Cardiac septum (tissue), 1 donor: ENCODE measurements at regions not wholly inside any gene's neighbourhood (a gene's known extent, or its start where the extent isn't known, plus 50 kb on each side); places are given as distances from the start of the nearest gene placed in this dataset.

Experiments
- DNase-seq: peaks from one replicate; pipeline ENCODE4 v3.0.0-alpha.2; 2020; ENCODE audit warnings: low spot score
- intact Hi-C: fragments of 100-400 bp; cut with DNase I; formaldehyde crosslinking; loops from one replicate; pipeline ENCODE4 v1.14.0; 2022
- donor health status: DM: no; HTN: no; CAD: no.

DNA sequence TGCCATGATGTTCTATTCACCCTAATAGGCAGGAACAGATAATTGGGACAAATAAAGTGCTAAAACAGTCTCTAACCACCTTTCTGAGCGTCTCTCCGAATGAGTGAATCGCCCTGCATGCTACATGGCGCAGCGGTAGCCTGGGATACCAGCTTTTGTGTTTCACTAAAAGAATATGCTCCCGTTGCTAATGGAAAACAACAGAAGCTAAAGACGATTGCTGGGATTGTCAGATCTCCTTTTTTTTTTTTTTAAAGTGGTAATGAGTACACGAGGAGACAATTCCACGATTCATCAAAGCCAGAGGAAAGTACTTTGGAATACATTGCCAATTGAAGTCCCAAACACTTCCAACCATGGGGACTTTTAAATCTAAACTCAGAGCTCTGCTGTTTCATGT is 1815.3 kb upstream of the CELF4 start:
- intact Hi-C loops: no loop called here
- DNase-seq: no peak

DNA sequence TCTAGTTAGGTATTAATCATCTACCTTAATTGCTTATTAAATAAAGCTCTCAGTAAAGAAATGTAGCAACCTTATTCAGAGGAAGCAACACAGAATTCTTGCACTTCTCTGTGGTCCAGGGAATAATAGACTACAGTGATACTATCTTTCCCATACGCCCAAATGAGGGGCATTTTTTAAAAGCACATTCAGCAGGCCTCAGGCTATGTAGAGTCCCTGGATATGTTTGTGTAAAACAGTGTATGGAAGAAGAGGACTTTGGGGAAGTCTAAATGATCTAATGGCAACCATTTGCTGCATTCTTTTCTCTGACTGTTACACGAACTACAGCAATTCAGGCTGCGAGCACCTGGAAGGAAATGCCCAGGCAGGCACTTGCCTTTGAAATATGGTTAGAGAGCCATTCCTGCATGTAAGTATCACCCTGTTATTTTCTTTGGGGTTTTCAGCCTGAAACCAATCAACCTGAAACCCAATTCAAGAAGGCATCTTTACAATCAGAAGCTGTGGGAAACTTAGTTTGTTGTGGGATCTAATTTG is 1814.7 kb upstream of the CELF4 start:
- no peak for DNase-seq
- intact Hi-C loops: no loop called here

DNA sequence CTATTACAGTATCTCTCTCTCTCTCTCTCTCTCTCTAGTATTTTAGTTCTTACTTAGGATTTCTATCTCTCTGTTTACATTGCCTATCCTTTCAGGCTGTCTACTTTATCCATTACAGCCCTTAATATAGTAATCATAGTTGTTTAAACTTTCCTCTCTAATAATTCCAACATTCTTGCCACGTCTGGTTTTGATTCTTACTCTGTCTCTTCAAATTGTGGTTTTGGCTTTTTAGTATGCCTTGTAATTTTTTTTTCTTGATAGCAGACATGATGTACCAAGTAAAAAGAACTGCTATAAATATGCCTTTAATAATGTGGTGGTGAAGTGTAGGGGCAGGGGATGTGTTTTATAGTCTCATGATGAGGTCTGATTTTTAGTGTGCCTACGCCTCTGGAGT is 1809.5 kb upstream of the CELF4 start:
- intact Hi-C loops: no loop called here
- no peak for DNase-seq

DNA sequence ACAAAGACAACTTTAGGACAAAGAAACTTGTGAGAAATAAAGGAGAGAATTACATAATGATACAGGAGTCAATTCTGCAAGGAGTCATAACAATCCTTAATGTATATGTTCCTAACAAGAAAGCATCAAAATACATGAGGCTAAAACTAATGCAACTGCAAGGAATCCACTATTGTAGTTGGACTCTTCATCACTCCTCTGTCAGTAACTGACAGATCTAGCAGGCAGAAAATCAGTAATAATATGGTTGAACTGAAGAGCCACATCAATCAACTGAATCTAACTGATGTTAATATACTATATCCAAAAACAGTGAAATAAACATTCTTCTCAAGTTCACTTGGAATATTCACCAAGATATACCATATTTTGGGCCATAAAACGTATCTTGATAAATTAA is 1806.4 kb upstream of the CELF4 start:
- intact Hi-C loops: no loop called here
- no peak for DNase-seq

DNA sequence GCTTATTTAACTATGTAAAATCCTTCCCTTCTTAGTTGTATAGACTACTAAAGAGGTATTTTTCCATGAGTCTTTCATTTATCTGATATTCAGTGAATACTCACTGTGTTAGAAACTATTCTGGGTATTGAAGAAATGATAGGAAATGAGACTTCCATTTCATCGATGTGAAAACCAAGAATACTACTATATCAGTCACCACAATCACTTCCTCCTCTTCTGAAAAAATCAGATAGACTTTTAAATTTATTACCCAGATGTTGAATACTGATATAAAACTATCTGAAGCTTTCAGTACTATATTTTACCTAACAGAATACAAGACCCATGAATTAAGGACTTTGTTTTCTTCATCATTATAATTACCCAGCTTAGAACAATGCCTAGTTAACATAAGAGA is 1801.1 kb upstream of the CELF4 start:
- intact Hi-C loops: no loop called here
- DNase-seq: no peak

DNA sequence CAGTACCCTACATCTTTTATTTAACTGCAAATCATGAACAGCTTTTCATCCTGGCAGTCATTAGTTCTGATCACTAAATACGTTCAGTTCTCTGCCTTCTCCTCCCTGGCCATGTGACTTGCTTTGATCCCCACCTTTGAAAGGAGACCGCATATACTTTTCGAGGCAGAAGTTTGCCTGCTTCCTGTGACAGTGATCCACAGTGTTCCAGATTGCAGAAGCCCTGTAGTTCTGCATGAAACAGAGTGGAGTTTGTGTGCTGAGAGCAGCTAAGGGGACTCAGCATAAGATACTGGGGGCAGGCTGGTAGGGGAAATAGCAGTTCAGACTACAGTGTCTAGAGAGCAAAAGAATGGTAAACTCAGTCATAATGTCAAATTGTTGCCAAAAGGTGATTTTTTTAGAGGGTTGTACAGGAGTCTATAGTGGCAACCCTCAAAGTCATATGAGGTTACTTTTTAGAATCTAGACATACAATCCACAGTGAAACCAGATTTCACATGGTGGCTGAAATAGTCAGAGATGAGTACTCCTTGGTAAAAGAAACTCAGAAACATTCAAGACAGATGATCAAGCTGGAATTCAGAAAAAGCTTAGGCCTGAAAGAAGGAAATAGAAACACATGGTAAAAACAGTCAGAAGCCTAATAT is 1800.4 kb upstream of the CELF4 start:
- intact Hi-C loops: no loop called here
- no peak for DNase-seq

DNA sequence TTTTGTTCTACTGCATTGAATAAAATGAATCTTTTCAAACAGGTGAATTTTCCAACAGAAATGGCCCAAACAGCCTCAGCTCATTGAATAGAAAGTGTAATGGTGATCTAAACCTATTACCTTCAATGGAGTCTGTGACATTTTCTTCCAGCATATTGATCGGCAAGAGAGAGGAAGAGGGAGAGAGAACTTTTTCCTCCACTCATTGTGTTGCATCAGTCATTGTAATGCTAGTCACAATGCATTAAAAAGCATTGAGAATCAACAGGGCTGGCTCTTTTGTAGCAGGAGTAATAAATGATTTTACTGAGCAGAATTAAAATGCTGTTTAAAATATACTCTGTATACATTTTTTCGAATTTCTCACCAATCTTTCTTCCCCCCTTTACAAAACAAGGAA is 1794.5 kb upstream of the CELF4 start:
- intact Hi-C loops: no loop called here

DNA sequence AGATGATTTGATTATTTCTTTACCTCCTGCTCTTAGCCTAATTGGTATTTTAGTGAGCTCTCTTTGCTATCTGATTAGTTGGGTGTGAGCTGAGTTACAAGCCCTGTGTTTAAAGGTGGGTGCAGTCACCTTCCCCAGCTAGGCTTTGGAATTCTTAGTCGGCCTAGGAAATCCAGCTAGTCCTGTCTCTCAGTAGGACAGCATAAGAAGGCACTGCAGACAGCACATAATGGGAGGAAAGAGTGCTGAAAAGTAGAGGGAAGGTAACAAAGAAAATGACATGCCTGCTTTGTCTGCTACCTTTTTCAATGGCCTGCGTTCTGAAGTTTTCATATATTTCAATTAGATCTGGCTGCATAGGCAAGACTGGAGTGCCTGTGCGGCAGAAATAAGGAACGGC is 1794.0 kb upstream of the CELF4 start:
- intact Hi-C loops: no loop called here
- no peak for DNase-seq

More for the DNA sequence above, 1794.5 kb upstream of the CELF4 start:
- DNase-seq: no peak

DNA sequence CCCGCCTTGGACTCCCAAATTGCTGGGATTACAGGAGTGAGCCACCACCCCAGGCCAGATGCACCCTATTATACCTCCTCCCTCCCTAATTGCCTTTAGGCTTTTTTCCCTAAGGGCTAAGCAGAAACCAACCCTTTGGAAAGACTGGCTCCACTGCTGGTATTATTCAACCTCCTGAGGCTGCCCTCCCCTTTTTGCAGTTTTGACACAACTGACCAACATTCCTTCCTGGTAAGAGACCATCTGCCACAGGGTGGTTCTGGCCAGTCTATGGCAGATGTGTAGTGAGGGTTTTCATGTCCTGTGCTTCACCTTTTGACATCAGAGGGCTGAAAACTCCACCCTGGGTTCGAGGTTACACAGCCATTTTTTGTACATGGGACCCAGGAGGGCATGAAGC is 1785.3 kb upstream of the CELF4 start:
- DNase-seq: no peak
- intact Hi-C loops: no loop called here

DNA sequence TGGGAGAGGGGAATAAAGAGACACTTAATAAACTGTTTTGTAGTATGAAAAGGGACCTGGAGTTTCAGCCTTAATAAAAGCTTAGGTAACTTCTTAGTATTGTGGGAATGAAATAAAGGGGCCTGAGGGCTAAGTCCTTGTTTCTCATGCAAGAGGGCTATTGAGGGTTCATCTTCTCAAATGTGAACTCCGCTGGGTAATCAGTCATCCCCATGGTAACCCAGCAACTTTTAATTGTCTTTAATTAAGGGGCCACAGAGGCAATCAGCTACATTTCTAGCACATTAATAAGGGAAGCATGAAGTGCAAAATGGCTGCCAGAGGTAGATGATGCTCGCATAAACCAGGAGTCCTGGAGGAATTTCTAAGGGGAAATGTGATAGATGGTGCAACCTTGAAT is 1784.2 kb upstream of the CELF4 start:
- no peak for DNase-seq
- intact Hi-C loops: no loop called here

DNA sequence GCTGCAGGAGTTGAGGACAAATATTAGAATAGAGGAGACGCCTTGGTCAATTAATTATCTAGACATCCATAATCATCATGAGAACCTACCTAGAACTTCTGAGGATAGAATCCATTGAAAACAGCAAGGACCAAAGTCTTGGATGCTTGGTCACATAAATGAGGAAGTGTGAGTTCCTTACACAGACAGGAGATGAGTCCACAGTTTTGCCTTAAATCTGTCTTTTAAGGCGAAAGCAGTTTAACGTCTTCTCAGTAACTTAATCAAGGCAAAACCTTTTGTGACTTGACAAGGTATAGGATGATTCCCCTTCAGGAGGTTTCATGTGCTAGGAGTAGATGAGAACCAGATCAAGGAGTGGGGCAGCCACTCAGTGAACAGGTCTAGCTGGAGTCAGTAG is 1783.2 kb upstream of the CELF4 start:
- intact Hi-C loops: no loop called here
- DNase-seq: no peak

DNA sequence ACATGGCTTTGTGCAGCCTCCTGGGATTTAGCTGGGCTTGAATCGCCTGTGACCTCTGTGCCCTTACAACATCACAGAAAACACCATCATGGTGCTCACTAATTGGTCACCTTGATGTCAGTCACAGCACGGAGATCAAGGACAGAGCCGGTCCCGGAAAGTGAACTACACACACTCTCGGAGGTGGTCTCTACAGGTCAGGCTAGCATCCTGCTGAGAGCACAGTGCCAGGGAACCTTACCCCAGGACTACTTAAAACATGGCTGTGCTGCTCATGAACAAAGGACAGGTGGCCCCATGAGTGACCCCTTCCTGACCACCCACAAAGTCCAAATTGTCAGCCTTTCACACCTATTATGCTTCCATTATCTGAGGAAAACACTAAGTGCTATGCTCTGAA is 1782.1 kb upstream of the CELF4 start:
- DNase-seq: no peak
- intact Hi-C loops: no loop called here

DNA sequence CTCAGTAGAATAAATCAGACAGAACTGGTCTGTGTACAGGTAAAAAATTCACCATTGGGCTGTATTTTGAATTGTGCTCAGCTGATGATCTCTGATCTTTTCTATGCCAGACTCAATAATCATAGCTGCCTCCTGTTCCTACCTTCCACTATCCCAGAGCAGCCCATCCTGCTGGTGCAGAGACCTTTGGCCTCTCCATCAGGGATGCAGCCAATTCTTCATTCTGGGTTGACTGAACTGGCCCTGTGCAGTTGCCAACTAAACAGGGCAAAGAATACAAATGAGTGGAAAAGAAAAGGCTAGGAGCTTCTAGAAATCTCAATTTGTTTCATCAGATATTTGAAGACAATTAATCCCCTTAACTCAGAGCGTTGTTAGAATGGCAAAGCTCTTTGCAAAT is 1781.3 kb upstream of the CELF4 start:
- DNase-seq: no peak
- intact Hi-C loops: no loop called here

DNA sequence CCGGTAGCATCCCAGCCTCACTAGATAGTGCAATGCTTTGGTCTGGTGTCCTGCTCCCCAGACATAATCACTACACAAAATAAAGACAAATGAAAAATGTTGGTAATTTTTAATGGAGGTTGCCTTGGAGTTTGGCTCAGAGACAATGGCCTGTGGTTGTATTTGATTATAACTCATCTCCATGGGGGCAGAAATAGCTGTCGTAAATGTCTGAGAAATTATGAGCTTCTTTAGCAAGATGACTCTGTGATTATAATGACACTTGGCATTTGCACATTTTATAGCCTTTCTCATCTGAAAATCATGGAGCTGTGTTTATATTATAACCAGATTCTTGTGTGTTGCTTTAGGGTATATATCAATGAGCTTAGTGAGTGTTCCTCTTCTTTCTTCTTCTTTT is 1779.7 kb upstream of the CELF4 start:
- intact Hi-C loops: no loop called here
- DNase-seq: no peak

DNA sequence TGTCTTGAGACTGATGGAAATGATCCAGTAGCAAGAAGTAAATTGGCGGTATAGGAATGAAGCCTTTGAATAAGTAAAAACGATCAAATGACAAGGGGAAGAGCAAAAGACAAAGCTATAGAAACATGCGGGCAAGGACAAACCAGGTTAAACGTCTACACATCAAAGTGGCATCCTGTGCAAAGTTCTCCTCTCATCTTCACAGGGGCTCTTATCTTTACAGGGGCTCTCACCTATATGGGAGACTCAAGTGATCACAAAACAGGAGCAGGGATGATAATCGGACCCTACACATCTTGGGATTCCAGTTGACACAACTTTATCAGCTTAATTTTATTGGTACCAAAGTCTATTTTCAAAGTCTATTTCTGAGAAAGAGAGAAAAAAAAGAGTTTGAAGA is 1778.9 kb upstream of the CELF4 start:
- intact Hi-C loops: no loop called here
- no peak for DNase-seq

DNA sequence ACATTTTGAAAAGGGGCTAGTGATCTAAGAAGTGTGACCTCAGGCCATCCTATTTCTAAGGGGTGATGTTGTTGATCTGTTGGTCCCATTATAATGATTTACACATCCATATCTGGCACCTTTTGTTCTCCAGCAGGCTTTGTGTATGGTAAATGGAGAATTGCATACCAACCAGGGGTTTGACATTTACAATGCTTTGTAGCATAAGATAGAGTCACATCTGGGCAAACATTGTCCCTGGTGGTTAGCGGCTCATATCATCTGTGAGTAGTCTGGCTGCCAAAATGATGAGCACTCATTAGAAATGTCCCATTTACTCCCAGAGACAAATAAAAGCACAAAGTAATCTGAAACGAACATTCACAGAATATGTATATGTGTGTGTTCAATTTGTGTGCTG is 1775.5 kb upstream of the CELF4 start:
- intact Hi-C loops: no loop called here
- DNase-seq: no peak

DNA sequence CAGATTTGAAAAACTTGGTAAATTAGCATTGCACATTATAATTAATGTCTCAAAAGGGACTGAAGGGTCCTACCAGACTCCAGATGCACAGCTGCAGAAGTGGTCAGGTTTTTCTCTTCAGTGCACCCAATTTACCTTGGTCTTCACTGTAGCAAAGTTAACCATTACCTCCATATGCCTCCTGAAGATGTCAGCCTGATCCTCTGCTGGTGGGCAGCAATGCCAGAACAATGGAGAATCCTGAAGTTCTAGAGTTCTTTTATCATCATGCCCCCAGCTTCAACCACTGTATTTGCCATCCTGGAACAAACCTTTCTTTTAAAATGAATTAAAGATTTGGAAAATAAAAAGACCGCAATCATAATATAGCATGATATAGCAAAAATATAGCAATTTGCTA is 1774.8 kb upstream of the CELF4 start:
- DNase-seq: no peak
- intact Hi-C loops: no loop called here

DNA sequence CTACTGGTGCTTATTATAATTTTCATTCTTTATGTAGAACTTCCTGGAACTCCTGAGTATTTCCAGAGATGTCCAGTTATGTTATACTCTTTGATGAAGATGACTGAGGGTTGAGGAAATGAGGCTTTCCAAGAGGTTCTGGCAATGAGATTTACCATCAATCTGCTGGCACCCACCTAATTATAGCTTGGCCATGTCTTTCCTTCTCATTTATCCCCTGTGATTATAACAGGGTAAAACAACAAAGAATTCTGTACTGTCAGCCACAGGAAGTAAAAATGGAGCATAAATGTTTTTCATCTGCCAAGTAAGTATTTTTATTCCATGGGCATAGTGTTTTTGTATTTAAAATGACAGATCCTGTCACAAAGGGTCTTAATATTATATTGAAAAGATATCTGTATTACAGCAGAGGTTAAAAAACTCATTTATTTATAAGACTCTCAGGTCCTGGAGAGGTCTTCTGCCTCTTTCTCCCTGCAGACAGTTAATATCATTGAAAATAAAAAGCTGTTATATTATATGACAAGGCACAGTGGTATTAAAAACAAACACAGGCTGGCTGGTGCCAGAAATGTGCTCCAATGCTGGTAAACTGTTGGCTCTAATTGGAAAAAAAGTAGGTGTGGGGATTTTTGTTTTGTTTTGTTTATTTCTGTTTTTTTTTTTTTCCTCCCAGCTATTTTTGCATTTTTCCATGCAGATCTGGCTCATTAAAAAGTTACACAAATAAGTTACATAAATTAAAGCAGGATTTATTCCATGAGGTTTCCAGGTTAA is 1764.1 kb upstream of the CELF4 start:
- intact Hi-C loops: no loop called here
- DNase-seq: no peak

DNA sequence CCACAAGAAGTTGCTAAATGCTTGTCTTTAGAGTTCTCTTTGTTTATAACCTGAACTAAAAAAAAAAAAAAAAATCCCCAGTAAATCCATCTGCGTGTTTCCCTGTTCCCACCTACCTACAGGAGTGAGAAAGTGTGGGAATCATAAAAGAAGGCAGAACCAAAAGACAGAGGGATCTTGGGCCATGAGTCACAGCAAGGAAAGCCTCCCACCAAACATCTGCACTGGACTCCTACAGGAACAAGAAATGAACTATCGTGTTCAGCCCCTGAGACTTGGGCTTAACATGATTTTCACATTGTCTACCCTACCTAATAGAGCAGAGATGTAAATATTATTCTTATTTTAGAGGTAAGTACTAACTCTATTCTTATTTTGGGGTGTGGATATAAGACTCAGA is 1761.2 kb upstream of the CELF4 start:
- intact Hi-C loops: no loop called here
- no peak for DNase-seq

DNA sequence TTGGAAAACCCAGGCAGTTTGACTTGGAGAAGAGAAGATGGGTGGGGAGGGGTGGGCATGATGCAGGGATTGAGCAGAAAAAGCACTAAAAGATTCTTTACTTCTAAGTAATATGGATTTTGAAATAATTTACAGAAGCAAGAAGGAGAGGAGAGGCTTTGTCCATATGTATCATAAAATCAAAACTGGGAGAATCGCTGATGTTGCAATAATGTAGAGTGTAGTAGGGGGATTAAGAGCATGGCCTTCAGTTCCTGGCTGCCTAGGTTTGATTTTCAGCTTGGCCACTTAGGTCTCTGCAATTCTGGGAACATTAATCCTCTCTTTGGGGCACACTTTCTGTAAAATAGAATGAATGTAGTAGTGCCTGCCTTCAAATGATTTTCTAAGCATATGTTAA is 1760.4 kb upstream of the CELF4 start:
- intact Hi-C loops: no loop called here
- no peak for DNase-seq

DNA sequence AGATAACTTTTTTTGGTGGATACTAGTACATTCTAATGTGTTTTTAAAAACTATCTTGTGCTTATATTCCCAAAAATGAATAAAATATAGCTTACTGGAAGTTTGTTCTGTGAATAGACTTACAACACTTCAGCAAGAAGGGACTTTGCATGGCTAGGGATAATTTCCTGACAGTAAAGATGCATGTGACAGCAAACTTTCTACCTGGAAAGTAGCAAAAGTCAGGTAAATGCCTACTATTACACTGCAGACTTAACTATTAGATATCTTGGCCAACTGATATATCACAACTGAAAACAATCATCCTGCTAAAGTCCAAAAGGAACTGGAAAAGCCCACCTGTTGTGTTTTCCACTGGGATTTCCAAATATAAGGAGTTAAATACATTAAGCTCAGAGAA is 1753.5 kb upstream of the CELF4 start:
- intact Hi-C loops: no loop called here
- DNase-seq: no peak
